Ectodermal cell (in vitro differentiated cells): ENCODE measurements at regions not wholly inside any gene's neighbourhood (a gene's known extent, or its start where the extent isn't known, plus 50 kb on each side); places are given as distances from the start of the nearest gene placed in this dataset.
"Not testable (repeated sequence)": the region's sequence is repeated elsewhere in the genome, so short reads cannot be mapped to it uniquely, and the experiment has no call there.

Experiments
- H3K27ac ChIP-seq: 2 replicates; pipeline ENCODE4 v1.7.0; 2013; ENCODE audit warnings: mild to moderate bottlenecking, low read depth, low read length; ENCODE audit not compliant: insufficient read depth, poor library complexity, severe bottlenecking
- H3K27me3 ChIP-seq: 2 replicates; pipeline ENCODE4 v1.7.0; 2013; ENCODE audit warnings: mild to moderate bottlenecking, low read length; ENCODE audit not compliant: insufficient read depth, control insufficient read depth, poor library complexity, severe bottlenecking
- H3K36me3 ChIP-seq: one replicate; pipeline ENCODE4 v1.7.0; 2013; ENCODE audit warnings: low read length; ENCODE audit not compliant: control insufficient read depth, insufficient read depth
- H3K4me1 ChIP-seq: one replicate; pipeline ENCODE4 v1.7.0; 2013; ENCODE audit warnings: low read length; ENCODE audit not compliant: control insufficient read depth, insufficient read depth
- H3K4me3 ChIP-seq: 2 replicates; pipeline ENCODE4 v1.7.0; 2013; ENCODE audit warnings: low read depth, low read length, control low read depth; ENCODE audit not compliant: insufficient read depth
- H3K9me3 ChIP-seq: 2 replicates; pipeline ENCODE4 v1.7.0; 2013; ENCODE audit warnings: mild to moderate bottlenecking, low read length, moderate library complexity; ENCODE audit not compliant: control insufficient read depth
- WGBS, 2 experiments: methylation state at CpG; one replicate each; pipeline ENCODE4 v1.1.7; 2013; ENCODE audit warnings: missing lambda C conversion rate in 2 of 2; 5-methylcytosine and 5-hydroxymethylcytosine counted together

DNA sequence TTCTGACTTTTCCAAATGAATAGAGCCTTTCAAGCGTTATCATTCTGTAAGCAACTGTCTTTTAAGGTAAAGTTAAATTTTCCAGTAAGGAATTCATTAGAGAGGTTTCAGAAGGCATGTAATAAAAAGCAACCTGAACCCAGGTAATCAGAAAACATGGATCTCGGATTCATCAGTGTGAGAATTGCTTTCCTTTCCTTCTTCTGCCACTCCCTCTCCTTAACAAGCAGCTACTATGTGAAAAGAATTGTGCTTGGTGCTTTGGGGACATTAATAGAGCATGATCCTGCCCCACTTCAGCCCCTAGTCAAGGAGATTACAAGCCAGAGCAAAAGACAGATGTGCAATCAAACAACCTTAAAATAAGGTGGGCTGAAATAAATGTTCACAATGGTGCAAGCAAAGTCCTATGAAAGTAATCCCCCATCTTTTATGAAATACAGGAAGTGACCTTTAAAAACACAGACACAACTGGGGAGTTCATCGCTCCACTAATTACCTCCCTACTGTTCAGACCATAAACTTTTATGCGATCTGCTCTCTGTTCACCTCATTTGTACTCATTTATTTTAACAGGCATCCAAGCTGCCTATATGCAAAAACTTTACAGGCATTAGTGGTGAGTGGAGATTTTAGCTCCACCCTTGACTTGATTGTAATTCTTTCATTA is 122.9 kb upstream of the RASGEF1B start:
- WGBS, 2 experiments, result 95 to 97% methylated on average over 4 of the region's 4 CpGs
- H3K27ac ChIP-seq, result no peak overlapping the region
- no peak overlapping the region for H3K4me3 ChIP-seq
- H3K9me3 ChIP-seq, result no peaks in the 10 kb centered on the region
- no peaks in the 10 kb centered on the region for H3K36me3 ChIP-seq
- no peaks in the 10 kb centered on the region for H3K27me3 ChIP-seq
- H3K4me1 ChIP-seq, result no peaks in the 10 kb centered on the region

- whole genome bisulfite sequencing, 2 experiments, result 92 to 100% methylated on average over 1 to 2 of the region's 2 CpGs
- no peak overlapping the region for H3K4me3 ChIP-seq
- no peaks in the 10 kb centered on the region for H3K4me1 ChIP-seq
- H3K36me3 ChIP-seq, result no peaks in the 10 kb centered on the region
- H3K27me3 ChIP-seq, result no peaks in the 10 kb centered on the region
- H3K9me3 ChIP-seq, result no peaks in the 10 kb centered on the region
- no peak overlapping the region for H3K27ac ChIP-seq
Measured at GRCh38 chr4:81592701-81593100, 121.0 kb upstream of the RASGEF1B start.

- Histone ChIP-seq H3K27me3 (no peaks in the 10 kb centered on the region), H3K27ac (no peak overlapping the region), H3K9me3 (no peaks in the 10 kb centered on the region), H3K36me3 (no peaks in the 10 kb centered on the region), H3K4me3 (no peak overlapping the region), H3K4me1 (no peaks in the 10 kb centered on the region)
- WGBS, 2 experiments, result 88 to 97% methylated on average over 1 of the region's 1 CpG
Measured at GRCh38 chr4:81590596-81590995, 118.9 kb upstream of the RASGEF1B start.

- no peaks in the 10 kb centered on the region for H3K27me3 ChIP-seq
- H3K4me3 ChIP-seq, result no peak overlapping the region
- H3K9me3 ChIP-seq, result no peaks in the 10 kb centered on the region
- H3K27ac ChIP-seq, result no peak overlapping the region
- H3K36me3 ChIP-seq, result no peaks in the 10 kb centered on the region
- whole genome bisulfite sequencing, 2 experiments, result 100% methylated on average over 1 of the region's 1 CpG
- H3K4me1 ChIP-seq, result no peaks in the 10 kb centered on the region
Measured at GRCh38 chr4:81589262-81589661, 117.6 kb upstream of the RASGEF1B start.

DNA sequence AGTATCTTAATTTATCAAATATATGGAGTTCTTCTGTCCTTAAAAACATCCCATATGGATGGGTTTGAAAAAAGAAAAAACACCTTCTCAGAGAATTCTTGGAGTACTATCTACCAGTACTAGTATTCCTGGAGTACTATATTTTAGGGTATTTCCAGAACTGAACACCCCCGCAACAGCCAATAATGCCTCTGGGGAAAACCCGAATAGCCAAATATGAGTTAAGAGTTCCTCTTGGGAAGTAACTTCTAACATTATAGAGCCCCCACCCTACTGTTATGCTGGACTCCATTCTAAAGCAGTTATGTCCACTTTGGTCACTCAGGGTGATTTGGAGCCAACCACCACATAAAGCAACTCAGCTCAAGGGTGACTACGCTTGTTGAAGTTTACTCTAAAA is 115.0 kb upstream of the RASGEF1B start:
- H3K27ac ChIP-seq, result no peak overlapping the region
- WGBS, 2 experiments, result 98 to 100% methylated on average over 2 of the region's 3 CpGs
- H3K27me3 ChIP-seq, result no peaks in the 10 kb centered on the region
- no peak overlapping the region for H3K4me3 ChIP-seq
- H3K4me1 ChIP-seq, result no peaks in the 10 kb centered on the region
- no peaks in the 10 kb centered on the region for H3K9me3 ChIP-seq
- no peaks in the 10 kb centered on the region for H3K36me3 ChIP-seq

DNA sequence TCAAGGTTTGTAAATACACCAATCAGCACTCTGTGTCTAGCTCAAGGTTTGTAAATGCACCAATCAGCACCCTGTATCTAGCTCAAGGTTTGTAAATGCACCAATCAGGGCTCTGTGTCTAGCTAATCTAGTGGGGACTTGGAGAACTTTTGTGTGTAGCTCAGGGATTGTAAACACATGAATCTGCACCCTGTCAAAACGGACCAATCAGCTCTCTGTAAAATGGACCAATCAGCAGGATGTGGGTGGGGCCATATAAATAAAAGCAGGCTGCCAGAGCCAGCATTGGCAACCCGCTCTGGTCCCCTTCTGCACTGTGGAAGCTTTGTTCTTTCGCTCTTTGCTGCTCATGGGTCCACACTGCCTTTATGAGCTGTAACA is 109.3 kb upstream of the RASGEF1B start:
- not testable (repeated sequence) for H3K9me3 ChIP-seq, H3K36me3 ChIP-seq, H3K27me3 ChIP-seq, H3K4me1 ChIP-seq, H3K27ac ChIP-seq, H3K4me3 ChIP-seq
- 92 to 93% methylated on average over 3 of the region's 3 CpGs for WGBS, 2 experiments

DNA sequence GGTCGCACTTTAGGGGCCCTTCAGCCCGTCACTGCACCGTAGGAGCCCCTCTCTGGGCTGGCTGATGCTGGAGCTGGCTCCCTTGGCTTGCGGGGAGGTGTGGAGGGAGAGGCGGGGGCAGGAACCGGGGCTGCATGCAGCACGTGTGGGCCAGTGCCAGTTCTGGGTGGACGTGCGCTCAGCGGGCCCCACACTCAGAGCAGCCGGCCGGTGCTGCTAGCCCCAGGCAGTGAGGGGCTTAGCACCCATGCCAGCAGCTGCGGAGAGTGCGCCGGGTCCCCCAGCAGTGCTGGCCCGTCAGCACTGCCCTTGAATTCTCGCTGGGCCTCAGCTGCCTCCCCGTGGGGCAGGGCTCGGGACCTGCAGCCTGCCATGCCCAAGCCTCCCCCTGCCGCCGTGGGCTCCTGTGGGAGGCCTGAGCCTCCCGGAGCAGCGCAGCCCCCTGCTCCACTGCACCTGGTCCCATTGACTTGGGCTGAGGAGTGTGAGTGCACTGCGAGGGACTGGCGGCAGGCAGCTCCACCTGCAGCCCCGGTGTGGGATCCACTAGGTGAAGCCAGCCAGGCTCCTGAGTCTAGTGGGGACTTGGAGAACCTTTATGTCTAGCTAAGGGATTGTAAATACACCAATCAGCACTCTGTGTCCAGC is 108.8 kb upstream of the RASGEF1B start:
- Histone ChIP-seq H3K9me3 (no peaks in the 10 kb centered on the region), H3K36me3 (no peaks in the 10 kb centered on the region), H3K27ac (no peak overlapping the region), H3K27me3 (no peaks in the 10 kb centered on the region), H3K4me1 (peaks cover under 1% of the 10 kb centered on the region), H3K4me3 (no peak overlapping the region)
- 93% methylated on average over 26 of the region's 26 CpGs for WGBS, 2 experiments

DNA sequence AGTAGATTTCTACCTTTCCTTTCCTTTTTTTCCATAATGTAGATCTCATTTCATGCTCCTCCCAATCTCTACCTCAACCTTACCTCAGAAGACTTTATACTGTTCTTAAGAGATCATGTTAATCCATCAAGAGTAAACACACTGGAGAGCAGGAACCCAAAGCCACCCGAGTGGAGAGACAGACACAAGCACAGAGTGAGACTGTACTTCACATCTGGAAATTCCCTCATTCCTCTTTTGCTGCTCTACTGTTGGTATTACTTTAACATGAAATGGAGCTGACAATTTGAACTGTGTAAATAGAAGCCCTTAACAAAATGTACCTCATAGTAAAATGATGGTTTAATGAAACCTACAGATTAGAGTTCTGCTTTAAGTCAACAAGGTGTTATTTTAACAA is 105.7 kb upstream of the RASGEF1B start:
- H3K27ac ChIP-seq, result no peak overlapping the region
- no peak overlapping the region for H3K4me3 ChIP-seq
- peaks cover 5% of the 10 kb centered on the region for H3K4me1 ChIP-seq
- no peaks in the 10 kb centered on the region for H3K9me3 ChIP-seq
- 87 to 100% methylated on average over 1 of the region's 1 CpG for WGBS, 2 experiments
- H3K36me3 ChIP-seq, result no peaks in the 10 kb centered on the region
- no peaks in the 10 kb centered on the region for H3K27me3 ChIP-seq

GRCh38 chr4:81574991-81575390 is 103.3 kb upstream of the RASGEF1B start:
- Histone ChIP-seq H3K27me3 (no peaks in the 10 kb centered on the region), H3K27ac (no peak overlapping the region), H3K4me1 (peaks cover 5% of the 10 kb centered on the region), H3K9me3 (no peaks in the 10 kb centered on the region), H3K4me3 (no peak overlapping the region), H3K36me3 (no peaks in the 10 kb centered on the region)
- 78 to 91% methylated on average over 2 of the region's 3 CpGs for WGBS, 2 experiments

GRCh38 chr4:81573840-81574239 is 102.1 kb upstream of the RASGEF1B start:
- Histone ChIP-seq H3K9me3 (no peaks in the 10 kb centered on the region), H3K4me3 (no peak overlapping the region), H3K4me1 (peaks cover 5% of the 10 kb centered on the region), H3K36me3 (no peaks in the 10 kb centered on the region), H3K27me3 (no peaks in the 10 kb centered on the region), H3K27ac (no peak overlapping the region)
- 95 to 100% methylated on average over 4 of the region's 4 CpGs for WGBS, 2 experiments
